ENCODE measurements at regions not wholly inside any gene's neighbourhood (a gene's known extent, or its start where the extent isn't known, plus 50 kb on each side); places are given as distances from the start of the nearest gene placed in this dataset.

DNA sequence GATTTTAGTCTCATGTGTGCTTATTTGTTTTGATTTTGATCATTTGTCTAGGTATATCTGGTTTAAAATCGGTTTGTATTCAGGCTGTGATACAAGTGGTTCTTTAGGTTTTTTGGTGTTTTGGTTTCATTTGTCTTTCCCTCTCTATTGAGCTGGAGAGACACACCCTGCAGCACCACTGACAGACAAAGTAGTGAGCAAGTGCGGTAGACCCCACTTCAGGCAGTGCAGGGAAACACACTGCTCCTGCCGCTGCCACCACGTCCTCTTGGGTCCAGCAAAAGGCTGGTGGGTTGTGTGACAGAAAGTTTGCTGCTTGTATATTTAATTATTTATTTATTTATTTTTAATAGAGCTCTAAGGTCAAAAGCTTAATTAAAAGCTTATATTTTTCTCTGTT is 801.0 kb downstream of the NR2F1-AS1 start:
- no peak overlapping the region for H3K4me3 Mint-ChIP-seq
- no peaks in the 10 kb centered on the region for H3K36me3 Mint-ChIP-seq (ENCODE audit: insufficient read depth)
- ATAC-seq (no peak), DNase-seq (no peak)
- no peaks in the 10 kb centered on the region for H3K27me3 Mint-ChIP-seq (ENCODE audit: low read depth)
- no peaks in the 10 kb centered on the region for H3K9me3 Mint-ChIP-seq
- H3K4me1 Mint-ChIP-seq (ENCODE audit: low read depth): no peaks in the 10 kb centered on the region

DNA sequence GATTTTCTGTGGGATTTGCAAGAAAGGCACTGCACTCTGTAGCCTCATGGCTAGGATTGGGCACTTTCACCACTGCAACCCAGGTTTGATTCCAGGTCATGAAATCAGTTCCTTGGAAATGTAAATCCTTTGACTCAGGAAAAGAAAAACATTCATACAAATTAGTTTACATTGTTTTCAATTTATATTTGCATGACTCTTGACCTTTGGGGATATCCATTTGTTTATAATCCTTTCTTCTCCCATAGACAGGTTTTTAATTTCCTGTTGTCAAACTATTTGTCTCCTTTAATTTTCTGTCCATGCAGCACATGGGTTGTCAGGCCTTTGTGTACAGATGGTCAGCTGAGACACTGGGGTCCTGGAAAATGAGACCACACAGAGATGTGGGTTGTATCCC is 801.5 kb downstream of the NR2F1-AS1 start:
- no peak for ATAC-seq
- no peaks in the 10 kb centered on the region for H3K9me3 Mint-ChIP-seq
- no peaks in the 10 kb centered on the region for H3K27me3 Mint-ChIP-seq (ENCODE audit: low read depth)
- H3K4me1 Mint-ChIP-seq (ENCODE audit: low read depth): no peaks in the 10 kb centered on the region
- H3K36me3 Mint-ChIP-seq (ENCODE audit: insufficient read depth): no peaks in the 10 kb centered on the region
- H3K4me3 Mint-ChIP-seq: no peak overlapping the region
- DNase-seq: no peak

DNA sequence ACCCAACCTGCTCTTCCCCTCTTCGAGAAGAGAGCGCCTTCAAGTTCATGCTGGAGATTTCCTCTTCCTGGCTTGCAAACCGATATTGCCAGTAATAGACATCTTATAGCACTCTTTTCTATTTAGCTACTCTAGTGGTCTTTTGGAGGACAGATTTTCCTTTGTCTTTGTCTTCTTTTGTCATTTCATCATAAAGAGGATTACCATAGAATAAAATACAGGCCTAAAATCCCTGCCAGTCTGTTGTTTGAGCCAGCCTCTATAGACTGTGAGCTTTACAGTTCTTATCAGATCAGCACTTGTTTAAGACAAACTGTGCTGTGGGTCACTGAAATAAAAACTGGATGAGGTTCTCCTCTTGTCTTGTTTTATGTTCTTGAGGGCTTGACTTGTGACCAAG is 802.8 kb downstream of the NR2F1-AS1 start:
- H3K4me1 Mint-ChIP-seq (ENCODE audit: low read depth): no peaks in the 10 kb centered on the region
- H3K36me3 Mint-ChIP-seq (ENCODE audit: insufficient read depth): no peaks in the 10 kb centered on the region
- H3K4me3 Mint-ChIP-seq: no peak overlapping the region
- no peaks in the 10 kb centered on the region for H3K27me3 Mint-ChIP-seq (ENCODE audit: low read depth)
- no peaks in the 10 kb centered on the region for H3K9me3 Mint-ChIP-seq
- DNase-seq: no peak
- ATAC-seq: no peak

DNA sequence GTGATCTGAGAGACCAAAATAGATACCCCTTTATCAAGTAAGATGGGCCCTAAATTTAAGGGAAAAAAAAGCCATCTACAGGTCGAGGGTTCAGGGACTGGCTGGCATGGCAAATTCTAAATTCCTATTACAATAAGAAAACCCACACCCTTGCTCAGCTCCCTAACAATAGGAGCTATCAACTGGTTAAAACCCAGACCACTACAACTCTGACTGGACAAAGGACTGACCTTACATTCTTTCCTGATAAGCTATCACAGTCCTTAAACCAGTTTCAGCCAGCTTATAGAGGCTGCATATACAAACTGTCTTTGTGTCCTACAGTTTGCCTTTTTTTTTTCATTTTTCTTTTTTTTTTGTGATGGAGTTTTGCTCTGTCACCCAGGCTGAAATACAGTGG is 803.6 kb downstream of the NR2F1-AS1 start:
- DNase-seq (no peak), ATAC-seq (no peak)
- Mint-ChIP-seq H3K4me1 (ENCODE audit: low read depth) (no peaks in the 10 kb centered on the region), H3K36me3 (ENCODE audit: insufficient read depth) (no peaks in the 10 kb centered on the region), H3K4me3 (no peak overlapping the region), H3K9me3 (no peaks in the 10 kb centered on the region), H3K27me3 (ENCODE audit: low read depth) (no peaks in the 10 kb centered on the region)

DNA sequence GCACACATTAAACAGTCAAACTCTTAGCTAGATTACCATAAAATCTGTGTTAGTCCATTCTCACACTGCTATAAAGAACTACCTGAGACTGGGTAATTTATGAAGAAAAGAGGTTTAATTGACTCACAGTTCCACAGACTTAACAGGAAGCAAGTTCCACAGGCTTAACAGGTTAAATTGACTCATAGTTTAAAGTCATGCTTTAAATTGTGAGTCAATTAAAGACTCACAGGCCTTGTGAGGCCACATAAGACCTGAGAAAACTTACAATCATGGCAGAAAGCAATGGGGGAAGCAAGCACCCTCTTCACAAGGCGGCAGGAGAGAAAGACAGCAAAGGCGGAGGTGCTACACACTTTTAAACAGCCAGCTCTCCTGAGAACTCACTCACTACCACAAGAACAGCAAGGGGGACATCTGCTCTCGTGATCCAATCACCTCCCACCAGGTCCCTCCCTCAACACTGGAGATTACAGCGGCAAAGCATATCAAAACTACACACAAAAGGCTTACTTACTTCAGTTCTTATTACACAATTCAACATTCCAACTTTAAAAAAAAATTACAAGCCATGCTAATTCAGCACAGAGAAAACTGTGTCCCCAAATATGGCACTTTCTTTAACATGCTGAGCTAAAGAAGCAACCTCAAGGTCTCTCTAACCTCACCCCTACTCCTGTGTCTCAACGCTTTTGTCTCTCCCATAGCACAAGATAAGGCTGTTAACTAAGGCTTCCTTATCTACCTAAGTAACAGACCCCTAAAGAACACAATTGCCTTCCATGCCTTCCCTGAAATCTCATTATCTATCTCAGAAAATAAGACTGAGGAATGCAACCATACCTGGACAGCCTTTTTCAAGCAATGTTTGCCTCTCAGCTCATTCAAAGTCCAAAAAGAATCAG is 805.1 kb downstream of the NR2F1-AS1 start:
- H3K4me3 Mint-ChIP-seq: no peak overlapping the region
- H3K27me3 Mint-ChIP-seq (ENCODE audit: low read depth): no peaks in the 10 kb centered on the region
- no peak for DNase-seq
- no peak for ATAC-seq
- no peaks in the 10 kb centered on the region for H3K9me3 Mint-ChIP-seq
- no peaks in the 10 kb centered on the region for H3K4me1 Mint-ChIP-seq (ENCODE audit: low read depth)
- H3K36me3 Mint-ChIP-seq (ENCODE audit: insufficient read depth): no peaks in the 10 kb centered on the region

DNA sequence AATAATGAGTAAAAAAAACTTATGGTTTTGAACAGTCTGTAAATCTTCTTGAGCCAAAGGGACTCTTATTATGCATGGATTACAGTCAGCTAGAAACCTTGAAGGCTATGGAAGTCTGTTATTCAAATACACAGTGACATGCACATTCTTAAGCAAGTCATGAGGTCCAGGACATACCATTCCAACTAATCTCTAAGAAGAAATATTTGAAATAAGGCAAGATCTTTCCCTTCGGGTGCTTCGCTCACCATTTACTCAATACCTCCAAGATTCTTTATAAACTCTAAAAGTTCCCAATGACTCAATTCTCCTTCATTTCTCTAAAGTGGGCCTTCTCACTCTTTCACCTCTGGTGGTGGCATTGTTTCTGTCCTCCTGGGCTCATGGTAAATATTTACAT is 811.0 kb downstream of the NR2F1-AS1 start:
- no peak for ATAC-seq
- H3K36me3 Mint-ChIP-seq (ENCODE audit: insufficient read depth): no peaks in the 10 kb centered on the region
- no peak overlapping the region for H3K4me3 Mint-ChIP-seq
- H3K4me1 Mint-ChIP-seq (ENCODE audit: low read depth): no peaks in the 10 kb centered on the region
- peaks cover 6% of the 10 kb centered on the region for H3K9me3 Mint-ChIP-seq
- DNase-seq: no peak
- no peaks in the 10 kb centered on the region for H3K27me3 Mint-ChIP-seq (ENCODE audit: low read depth)

DNA sequence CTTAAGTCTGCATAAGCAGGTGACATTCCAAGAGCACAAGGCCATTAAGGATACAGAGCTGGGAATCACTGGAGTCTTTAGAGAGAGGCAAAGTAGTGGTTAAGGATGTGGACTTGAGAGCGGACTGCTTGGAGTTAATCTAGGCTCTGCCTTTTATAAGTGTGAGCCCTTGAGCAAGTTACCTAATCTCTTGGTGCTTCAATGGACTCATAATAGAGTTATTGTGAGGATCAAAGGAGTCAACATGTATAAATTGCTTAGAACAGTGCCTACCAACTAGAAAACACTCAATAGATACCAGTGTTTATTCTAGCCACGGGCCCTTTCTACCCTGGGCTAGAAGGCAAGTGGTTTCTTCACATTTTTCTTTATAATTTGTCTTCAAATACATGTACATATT is 819.4 kb downstream of the NR2F1-AS1 start:
- Mint-ChIP-seq H3K9me3 (no peaks in the 10 kb centered on the region), H3K36me3 (ENCODE audit: insufficient read depth) (no peaks in the 10 kb centered on the region), H3K4me3 (no peak overlapping the region), H3K27me3 (ENCODE audit: low read depth) (no peaks in the 10 kb centered on the region), H3K4me1 (ENCODE audit: low read depth) (no peaks in the 10 kb centered on the region)
- DNase-seq (no peak), ATAC-seq (no peak)

GRCh38 chr5:92760550-92760949 is 820.5 kb downstream of the NR2F1-AS1 start:
- no peaks in the 10 kb centered on the region for H3K36me3 Mint-ChIP-seq (ENCODE audit: insufficient read depth)
- DNase-seq (no peak), ATAC-seq (no peak)
- no peak overlapping the region for H3K4me3 Mint-ChIP-seq
- H3K4me1 Mint-ChIP-seq (ENCODE audit: low read depth): no peaks in the 10 kb centered on the region
- no peaks in the 10 kb centered on the region for H3K9me3 Mint-ChIP-seq
- no peaks in the 10 kb centered on the region for H3K27me3 Mint-ChIP-seq (ENCODE audit: low read depth)

- H3K36me3 Mint-ChIP-seq (ENCODE audit: insufficient read depth): no peaks in the 10 kb centered on the region
- H3K27me3 Mint-ChIP-seq (ENCODE audit: low read depth): no peaks in the 10 kb centered on the region
- DNase-seq: no peak
- H3K9me3 Mint-ChIP-seq: no peaks in the 10 kb centered on the region
- no peak for ATAC-seq
- H3K4me1 Mint-ChIP-seq (ENCODE audit: low read depth): no peaks in the 10 kb centered on the region
- H3K4me3 Mint-ChIP-seq: no peak overlapping the region
Measured at GRCh38 chr5:92758552-92758951, 822.5 kb downstream of the NR2F1-AS1 start.

DNA sequence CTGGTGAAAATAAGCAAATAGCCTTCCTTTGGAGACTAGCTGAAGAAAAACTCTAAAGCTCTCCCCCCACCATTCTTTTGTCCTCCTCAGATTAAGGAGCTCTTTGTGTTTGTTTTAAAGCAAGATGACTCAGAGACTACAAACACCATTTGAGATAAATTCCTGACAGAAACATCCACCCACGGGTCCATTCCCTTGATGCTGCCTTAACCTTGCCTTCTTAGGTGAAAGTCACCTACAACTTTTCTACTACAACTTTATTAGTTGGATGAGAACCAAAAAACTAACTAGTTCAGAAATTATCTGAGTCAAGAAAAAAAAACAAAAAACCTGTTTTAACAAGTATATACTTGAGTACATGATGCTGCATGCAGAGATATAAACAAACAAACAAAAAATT is 831.1 kb downstream of the NR2F1-AS1 start:
- no peaks in the 10 kb centered on the region for H3K4me1 Mint-ChIP-seq (ENCODE audit: low read depth)
- no peak overlapping the region for H3K4me3 Mint-ChIP-seq
- no peaks in the 10 kb centered on the region for H3K9me3 Mint-ChIP-seq
- no peak for DNase-seq
- H3K27me3 Mint-ChIP-seq (ENCODE audit: low read depth): no peaks in the 10 kb centered on the region
- ATAC-seq: no peak
- H3K36me3 Mint-ChIP-seq (ENCODE audit: insufficient read depth): no peaks in the 10 kb centered on the region

DNA sequence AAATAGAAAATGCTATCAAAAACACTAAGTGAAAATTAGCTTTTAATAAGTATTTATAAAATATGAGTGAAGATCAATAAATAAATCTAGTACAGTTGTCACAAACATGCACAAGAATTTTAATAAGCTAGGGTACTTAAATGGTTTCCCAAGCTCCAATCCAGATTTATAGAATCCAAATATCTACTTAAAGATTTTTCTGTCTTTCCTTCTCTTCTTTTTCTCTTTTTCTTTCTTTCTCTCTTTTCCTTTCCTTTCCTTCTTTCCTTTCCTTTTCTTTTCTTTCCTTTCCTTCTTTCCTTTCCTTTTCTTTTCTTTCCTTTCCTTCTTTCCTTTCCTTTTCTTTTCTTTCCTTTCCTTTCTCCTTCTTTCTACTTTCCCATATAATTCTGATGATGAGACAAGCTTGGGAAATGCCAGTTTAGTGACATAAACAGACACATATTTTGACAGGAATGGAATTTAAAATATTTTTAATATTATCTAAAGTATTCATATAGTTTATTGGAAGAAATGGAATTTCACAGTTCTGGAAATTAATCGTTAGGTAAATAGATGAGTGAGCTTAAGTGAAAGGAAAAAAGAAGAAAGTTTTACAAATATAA is 832.8 kb downstream of the NR2F1-AS1 start:
- H3K4me3 Mint-ChIP-seq: no peak overlapping the region
- H3K36me3 Mint-ChIP-seq (ENCODE audit: insufficient read depth): no peaks in the 10 kb centered on the region
- no peaks in the 10 kb centered on the region for H3K4me1 Mint-ChIP-seq (ENCODE audit: low read depth)
- ATAC-seq (no peak), DNase-seq (no peak)
- H3K27me3 Mint-ChIP-seq (ENCODE audit: low read depth): no peaks in the 10 kb centered on the region
- H3K9me3 Mint-ChIP-seq: no peaks in the 10 kb centered on the region

- no peak overlapping the region for H3K4me3 Mint-ChIP-seq
- ATAC-seq: no peak
- H3K4me1 Mint-ChIP-seq (ENCODE audit: low read depth): no peaks in the 10 kb centered on the region
- H3K36me3 Mint-ChIP-seq (ENCODE audit: insufficient read depth): no peaks in the 10 kb centered on the region
- H3K9me3 Mint-ChIP-seq: no peaks in the 10 kb centered on the region
- no peak for DNase-seq
- H3K27me3 Mint-ChIP-seq (ENCODE audit: low read depth): no peaks in the 10 kb centered on the region
Measured at GRCh38 chr5:92741906-92742305, 839.1 kb downstream of the NR2F1-AS1 start.

DNA sequence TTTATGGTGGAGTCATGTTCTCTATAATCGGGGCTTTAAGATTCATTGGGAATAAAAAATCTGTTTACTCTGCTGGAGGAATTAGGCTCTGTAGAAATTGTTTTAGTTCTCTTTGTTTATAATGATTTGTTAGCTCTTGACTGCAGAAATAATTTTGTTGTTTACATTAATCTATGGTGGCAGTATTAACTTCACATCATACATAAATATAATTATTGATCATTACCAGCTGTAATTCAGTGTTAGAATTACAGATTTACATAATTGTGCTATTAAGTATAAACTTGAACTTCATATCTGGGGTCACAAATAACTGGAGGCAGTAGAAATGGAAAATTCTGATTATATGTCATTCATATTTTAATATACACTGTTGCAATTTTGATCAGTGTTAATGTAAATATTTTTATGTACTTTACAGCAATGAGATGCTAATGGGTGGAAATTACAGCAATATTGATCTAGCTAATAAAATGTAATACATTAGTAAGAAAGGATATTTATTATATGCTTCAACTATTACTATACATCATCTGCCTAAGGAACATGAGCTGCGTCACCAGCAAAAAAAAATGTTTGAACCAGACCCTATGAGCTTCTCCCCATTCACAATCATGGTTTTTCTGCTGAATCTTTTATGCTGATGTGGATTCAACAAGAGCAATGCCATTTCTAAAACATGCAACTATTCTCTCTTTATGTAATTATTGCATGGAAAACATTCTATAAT is 846.6 kb downstream of the NR2F1-AS1 start:
- H3K9me3 Mint-ChIP-seq: peaks cover 5% of the 10 kb centered on the region
- no peaks in the 10 kb centered on the region for H3K4me1 Mint-ChIP-seq (ENCODE audit: low read depth)
- DNase-seq (no peak), ATAC-seq (no peak)
- no peak overlapping the region for H3K4me3 Mint-ChIP-seq
- H3K36me3 Mint-ChIP-seq (ENCODE audit: insufficient read depth): no peaks in the 10 kb centered on the region
- H3K27me3 Mint-ChIP-seq (ENCODE audit: low read depth): no peaks in the 10 kb centered on the region

DNA sequence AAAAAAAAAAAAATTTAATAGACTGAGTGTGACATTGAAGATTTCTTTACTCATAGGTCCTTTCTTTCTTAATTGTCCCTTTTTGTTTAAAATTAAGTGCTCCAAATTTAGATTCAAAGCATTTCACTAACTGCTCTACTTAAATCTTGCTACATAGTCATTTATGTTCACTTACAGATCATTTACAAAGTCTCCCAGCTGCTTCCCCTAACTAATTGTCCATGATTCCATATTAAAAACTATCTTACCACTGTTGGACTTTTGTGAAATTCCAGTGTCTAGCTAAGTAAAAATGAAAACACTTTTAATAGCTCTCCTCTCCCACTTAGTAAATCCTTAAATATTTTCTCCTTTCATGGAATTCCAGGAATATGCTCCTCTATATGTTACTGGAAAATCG is 850.5 kb downstream of the NR2F1-AS1 start:
- DNase-seq (no peak), ATAC-seq (no peak)
- Mint-ChIP-seq H3K9me3 (no peaks in the 10 kb centered on the region), H3K27me3 (ENCODE audit: low read depth) (no peaks in the 10 kb centered on the region), H3K36me3 (ENCODE audit: insufficient read depth) (no peaks in the 10 kb centered on the region), H3K4me1 (ENCODE audit: low read depth) (no peaks in the 10 kb centered on the region), H3K4me3 (no peak overlapping the region)

DNA sequence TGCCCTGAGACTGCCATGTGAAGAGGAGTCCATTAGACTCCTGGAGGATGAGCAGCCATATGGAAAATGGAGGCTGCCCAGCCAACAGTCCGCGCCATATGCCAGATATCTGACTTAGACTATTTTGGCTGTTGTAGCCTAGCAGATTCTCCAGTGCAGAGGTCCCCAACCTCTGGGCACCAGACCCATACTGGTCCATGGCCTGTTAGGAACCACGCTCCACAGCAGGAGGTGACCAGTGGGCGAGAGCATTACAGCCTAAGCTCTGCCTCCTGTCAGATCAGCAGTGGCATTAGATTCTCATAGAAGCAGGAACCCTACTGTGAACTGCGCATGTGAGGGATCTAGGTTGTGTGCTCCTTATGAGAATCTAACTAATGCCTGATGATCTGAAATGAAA is 851.9 kb downstream of the NR2F1-AS1 start:
- Mint-ChIP-seq H3K9me3 (peaks cover 9% of the 10 kb centered on the region), H3K36me3 (ENCODE audit: insufficient read depth) (no peaks in the 10 kb centered on the region), H3K4me1 (ENCODE audit: low read depth) (no peaks in the 10 kb centered on the region), H3K4me3 (no peak overlapping the region), H3K27me3 (ENCODE audit: low read depth) (no peaks in the 10 kb centered on the region)
- ATAC-seq: no peak
- DNase-seq: no peak

Data from activated T-cell treated with anti-CD3 and anti-CD28 coated beads, Interleukin-2, amount 50 U/mL, for 4 hours (primary cell).